Thymus (tissue), 11 donors: ENCODE measurements at regions not wholly inside any gene's neighbourhood (a gene's known extent, or its start where the extent isn't known, plus 50 kb on each side); places are given as distances from the start of the nearest gene placed in this dataset.

Experiments
- DNase-seq, 9 donors: peaks; one replicate each; pipeline ENCODE4 v3.0.0-alpha.2; 2013; ENCODE audit warnings: low spot score in 9 of 9, low read depth in 6 of 9, missing footprints in 1 of 9
- H3K27ac ChIP-seq, 2 donors: one replicate each; pipeline ENCODE4 v1.5.1; 2013; ENCODE audit warnings: control low read depth in 1 of 2, low read depth in 1 of 2, low read length in 1 of 2, mild to moderate bottlenecking in 1 of 2, moderate library complexity in 1 of 2
- H3K27me3 ChIP-seq, 2 donors: one replicate each; pipeline ENCODE4 v1.5.1; 2013; ENCODE audit warnings: low read length in 1 of 2; ENCODE audit not compliant: control insufficient read depth in 2 of 2, insufficient read depth in 1 of 2
- H3K36me3 ChIP-seq, 2 donors: one replicate each; pipeline ENCODE4 v1.5.1; 2013; ENCODE audit warnings: low read length in 1 of 2, mild to moderate bottlenecking in 1 of 2, moderate library complexity in 1 of 2; ENCODE audit not compliant: control insufficient read depth in 2 of 2, insufficient read depth in 2 of 2
- H3K4me1 ChIP-seq, 2 donors: one replicate each; pipeline ENCODE4 v1.5.1; 2013; ENCODE audit warnings: low read length in 2 of 2; ENCODE audit not compliant: control insufficient read depth in 2 of 2, insufficient read depth in 2 of 2
- H3K4me3 ChIP-seq, 2 donors: one replicate each; pipeline ENCODE4 v1.5.1; 2013; ENCODE audit warnings: low read length in 2 of 2, control low read depth in 1 of 2, mild to moderate bottlenecking in 1 of 2
- H3K9me3 ChIP-seq, 2 donors: one replicate each; pipeline ENCODE4 v1.5.1; 2013; ENCODE audit warnings: low read length in 1 of 2, mild to moderate bottlenecking in 1 of 2; ENCODE audit not compliant: control insufficient read depth in 2 of 2, insufficient read depth in 1 of 2
- WGBS: extraction: QIAGEN DNeasy Blood & Tissue Kit; methylation state at CpG from one replicate; pipeline ENCODE4 v1.1.7; 2013; 5-methylcytosine and 5-hydroxymethylcytosine counted together
- donor health status: healthy.

- Histone ChIP-seq H3K4me3 (no peak overlapping the region), H3K9me3 (no peaks in the 10 kb centered on the region), H3K36me3 (no peaks in the 10 kb centered on the region), H3K27ac (no peak overlapping the region), H3K4me1 (no peaks in the 10 kb centered on the region), H3K27me3 (no peaks in the 10 kb centered on the region)
- 97% methylated on average over 3 of the region's 3 CpGs for WGBS
- no peak for DNase-seq
These were observed 95.7 kb upstream of the DACH1 start for GRCh38 chr13:71962735-71963134.

- no peak overlapping the region for H3K4me3 ChIP-seq
- H3K36me3 ChIP-seq = no peaks in the 10 kb centered on the region
- 95% methylated on average over 2 of the region's 2 CpGs for WGBS
- H3K27ac ChIP-seq = no peak overlapping the region
- H3K27me3 ChIP-seq = no peaks in the 10 kb centered on the region
- H3K9me3 ChIP-seq = no peaks in the 10 kb centered on the region
- no peak for DNase-seq
- no peaks in the 10 kb centered on the region for H3K4me1 ChIP-seq
These were observed 95.1 kb upstream of the DACH1 start for GRCh38 chr13:71962126-71962525.

- H3K36me3 ChIP-seq = no peaks in the 10 kb centered on the region
- no peak overlapping the region for H3K27ac ChIP-seq
- H3K4me1 ChIP-seq = no peaks in the 10 kb centered on the region
- H3K27me3 ChIP-seq = no peaks in the 10 kb centered on the region
- 97% methylated on average over 2 of the region's 2 CpGs for WGBS
- H3K9me3 ChIP-seq = no peaks in the 10 kb centered on the region
- H3K4me3 ChIP-seq = no peak overlapping the region
- DNase-seq = no peak
These were observed 82.4 kb upstream of the DACH1 start for GRCh38 chr13:71949441-71949840.

- no peaks in the 10 kb centered on the region for H3K36me3 ChIP-seq
- H3K9me3 ChIP-seq = no peaks in the 10 kb centered on the region
- no peak overlapping the region for H3K27ac ChIP-seq
- 21% methylated on average over 4 of the region's 4 CpGs for WGBS
- H3K4me1 ChIP-seq = no peaks in the 10 kb centered on the region
- H3K4me3 ChIP-seq = no peak overlapping the region
- no peak for DNase-seq
- no peaks in the 10 kb centered on the region for H3K27me3 ChIP-seq
These were observed 72.2 kb upstream of the DACH1 start for GRCh38 chr13:71939186-71939585.

GRCh38 chr13:71935166-71935840, 68.3 kb upstream of the DACH1 start:
- Histone ChIP-seq H3K36me3 (no peaks in the 10 kb centered on the region), H3K9me3 (no peaks in the 10 kb centered on the region), H3K27me3 (no peaks in the 10 kb centered on the region), H3K4me1 (no peaks in the 10 kb centered on the region), H3K27ac (no peak overlapping the region), H3K4me3 (no peak overlapping the region)
- DNase-seq = no peak
- WGBS = 96% methylated on average over 4 of the region's 4 CpGs

GRCh38 chr13:71924931-71925330, 57.9 kb upstream of the DACH1 start:
- Histone ChIP-seq H3K27me3 (no peaks in the 10 kb centered on the region), H3K9me3 (no peaks in the 10 kb centered on the region), H3K4me3 (no peak overlapping the region), H3K27ac (no peak overlapping the region), H3K36me3 (no peaks in the 10 kb centered on the region), H3K4me1 (no peaks in the 10 kb centered on the region)
- 70% methylated on average over 2 of the region's 2 CpGs for WGBS
- DNase-seq = no peak

DNA sequence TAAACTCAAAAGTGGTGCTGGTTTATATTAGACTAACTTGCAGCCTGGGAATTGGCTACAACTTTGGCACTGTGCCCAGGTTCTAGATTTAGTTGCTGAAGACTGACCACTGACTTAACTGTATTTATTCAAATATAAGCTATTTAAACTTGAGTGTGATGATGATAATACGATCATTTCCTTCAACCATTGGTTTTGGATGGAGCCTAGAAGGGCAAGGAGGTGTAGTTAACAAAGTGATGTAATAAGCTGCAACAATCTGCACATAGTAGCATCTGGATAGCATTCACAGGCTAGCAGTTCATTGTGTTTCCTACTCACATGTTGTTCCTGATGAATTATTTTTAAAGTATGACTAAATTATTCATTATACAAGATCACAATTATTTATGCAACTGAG, 55.2 kb upstream of the DACH1 start:
- Histone ChIP-seq H3K4me1 (no peaks in the 10 kb centered on the region), H3K9me3 (no peaks in the 10 kb centered on the region), H3K27ac (no peak overlapping the region), H3K27me3 (no peaks in the 10 kb centered on the region), H3K4me3 (no peak overlapping the region), H3K36me3 (no peaks in the 10 kb centered on the region)
- DNase-seq = no peak
- 96% methylated on average over 1 of the region's 1 CpG for WGBS
